CD4-positive, CD25-positive, alpha-beta regulatory T cell (primary cell): ENCODE measurements at regions not wholly inside any gene's neighbourhood (a gene's known extent, or its start where the extent isn't known, plus 50 kb on each side); places are given as distances from the start of the nearest gene placed in this dataset.

Experiments used
- ATAC-seq, 2 donors: fragments of 150-1000 bp; cut with Tn5 transposase; one replicate each; pipeline ENCODE4 v1.10.0; 2021; ENCODE audit warnings: low read depth in 2 of 2, moderate number of reproducible peaks in 2 of 2, moderate library complexity in 1 of 2
- DNase-seq, 3 donors: peaks; one replicate each; pipeline versions ENCODE4 v3.0.0 to v3.0.0-alpha.2; 2012 to 2022; ENCODE audit warnings: mixed read lengths in 1 of 3
- H3K27ac ChIP-seq: one replicate; pipeline ENCODE4 v1.7.0; 2013; ENCODE audit warnings: mild to moderate bottlenecking, low read length; ENCODE audit not compliant: insufficient read depth, poor library complexity, severe bottlenecking
- H3K27me3 ChIP-seq: one replicate; pipeline ENCODE4 v1.7.0; 2013; ENCODE audit warnings: low read length; ENCODE audit not compliant: control insufficient read depth, insufficient read depth
- H3K36me3 ChIP-seq: one replicate; pipeline ENCODE4 v1.7.0; 2013; ENCODE audit warnings: mild to moderate bottlenecking, low read length, moderate library complexity; ENCODE audit not compliant: control insufficient read depth, insufficient read depth
- H3K4me1 ChIP-seq: 2 replicates; pipeline ENCODE4 v1.7.0; 2013; ENCODE audit warnings: mild to moderate bottlenecking, low read length; ENCODE audit not compliant: insufficient read depth, control insufficient read depth, poor library complexity, severe bottlenecking
- H3K4me3 ChIP-seq: one replicate; pipeline ENCODE4 v1.7.0; 2013; ENCODE audit warnings: low read depth, mild to moderate bottlenecking, low read length, moderate library complexity
- H3K9me3 ChIP-seq, 2 experiments: 1 replicate in 1 of 2; 2 replicates in 1 of 2; pipeline ENCODE4 v1.7.0; 2013; ENCODE audit warnings: low read length in 2 of 2, mild to moderate bottlenecking in 1 of 2, moderate library complexity in 1 of 2; ENCODE audit not compliant: control insufficient read depth in 2 of 2
- H3K27ac Mint-ChIP-seq, 3 donors: one replicate each; pipeline ENCODE4 v1.8.0; 2020 to 2022; ENCODE audit warnings: mild to moderate bottlenecking in 3 of 3, mixed read lengths in 3 of 3, moderate library complexity in 2 of 3
- H3K27me3 Mint-ChIP-seq: one replicate; pipeline ENCODE4 v1.8.0; 2022; ENCODE audit warnings: mild to moderate bottlenecking, mixed read lengths
- H3K36me3 Mint-ChIP-seq: one replicate; pipeline ENCODE4 v1.8.0; 2020; ENCODE audit warnings: mixed read lengths
- H3K4me1 Mint-ChIP-seq, 4 donors: one replicate each; pipeline ENCODE4 v1.8.0; 2020 to 2022; ENCODE audit warnings: mixed read lengths in 4 of 4, mild to moderate bottlenecking in 1 of 4
- H3K4me3 Mint-ChIP-seq, 4 donors: one replicate each; pipeline ENCODE4 v1.8.0; 2020 to 2022; ENCODE audit warnings: mild to moderate bottlenecking in 4 of 4, mixed read lengths in 4 of 4, moderate library complexity in 3 of 4
- H3K9me3 Mint-ChIP-seq, 7 donors: one replicate each; pipeline ENCODE4 v1.8.0; 2020 to 2022; ENCODE audit warnings: mixed read lengths in 7 of 7, mild to moderate bottlenecking in 3 of 7, moderate library complexity in 2 of 7

DNA sequence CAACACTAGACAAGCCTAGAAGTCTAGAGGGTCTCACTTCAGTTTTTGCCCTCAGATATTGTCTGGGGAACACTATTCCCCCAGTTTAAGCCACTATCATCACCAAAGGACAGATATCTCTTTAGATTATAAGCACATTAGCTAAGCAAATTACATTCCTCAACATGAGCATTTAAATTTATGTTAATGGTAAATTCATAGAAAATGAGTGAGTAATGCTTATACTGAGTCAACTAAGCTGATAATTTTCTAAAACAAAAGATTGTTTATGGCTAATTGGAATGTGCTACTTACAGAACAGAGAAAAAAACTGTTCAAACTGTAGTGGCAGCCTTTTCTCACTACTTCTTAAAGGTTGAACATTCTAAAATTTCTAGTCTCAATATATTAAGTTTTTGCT lies 290.2 kb downstream of the SLITRK1 start:
- no peaks in the 10 kb centered on the region for H3K4me1 ChIP-seq
- H3K9me3 ChIP-seq, result no peaks in the 10 kb centered on the region
- DNase-seq (no peak), ATAC-seq (no peak)
- H3K27ac Mint-ChIP-seq, result no peak overlapping the region
- no peaks in the 10 kb centered on the region for H3K4me1 Mint-ChIP-seq
- H3K4me3 Mint-ChIP-seq, result no peak overlapping the region
- H3K27me3 ChIP-seq, result no peaks in the 10 kb centered on the region
- H3K27ac ChIP-seq, result no peak overlapping the region
- no peak overlapping the region for H3K4me3 ChIP-seq
- H3K36me3 Mint-ChIP-seq, result no peaks in the 10 kb centered on the region
- H3K27me3 Mint-ChIP-seq, result no peaks in the 10 kb centered on the region
- H3K36me3 ChIP-seq, result no peaks in the 10 kb centered on the region
- peaks cover 5 to 22% (median 8%) of the 10 kb centered on the region in 7 donors for H3K9me3 Mint-ChIP-seq

DNA sequence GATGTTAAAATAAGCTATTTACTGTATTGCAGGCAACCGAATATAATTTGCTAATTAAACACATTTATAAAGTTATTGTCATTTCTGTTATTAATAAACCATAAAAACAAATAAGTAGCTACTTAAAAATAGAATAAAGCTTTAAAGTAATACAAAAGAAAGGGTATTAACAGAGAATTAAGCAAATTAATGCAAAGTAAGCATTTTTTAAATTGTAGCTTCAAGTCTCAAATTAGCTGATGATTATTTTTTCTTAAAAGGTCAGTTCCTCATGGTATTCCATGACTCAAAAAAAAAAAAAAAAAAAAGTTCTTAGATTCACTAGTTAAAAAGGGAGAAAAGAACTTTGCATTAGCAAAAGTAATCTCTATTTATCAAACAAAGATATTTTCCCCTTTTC lies 292.5 kb downstream of the SLITRK1 start:
- Mint-ChIP-seq H3K4me3 (no peak overlapping the region), H3K9me3 (peaks cover 0 to 10% (median 3%) of the 10 kb centered on the region in 7 donors), H3K4me1 (no peaks in the 10 kb centered on the region), H3K27ac (no peak overlapping the region), H3K36me3 (no peaks in the 10 kb centered on the region), H3K27me3 (no peaks in the 10 kb centered on the region)
- H3K9me3 ChIP-seq, result no peaks in the 10 kb centered on the region
- H3K27me3 ChIP-seq, result no peaks in the 10 kb centered on the region
- H3K27ac ChIP-seq, result no peak overlapping the region
- H3K4me1 ChIP-seq, result no peaks in the 10 kb centered on the region
- no peaks in the 10 kb centered on the region for H3K36me3 ChIP-seq
- ATAC-seq (no peak), DNase-seq (no peak)
- no peak overlapping the region for H3K4me3 ChIP-seq

DNA sequence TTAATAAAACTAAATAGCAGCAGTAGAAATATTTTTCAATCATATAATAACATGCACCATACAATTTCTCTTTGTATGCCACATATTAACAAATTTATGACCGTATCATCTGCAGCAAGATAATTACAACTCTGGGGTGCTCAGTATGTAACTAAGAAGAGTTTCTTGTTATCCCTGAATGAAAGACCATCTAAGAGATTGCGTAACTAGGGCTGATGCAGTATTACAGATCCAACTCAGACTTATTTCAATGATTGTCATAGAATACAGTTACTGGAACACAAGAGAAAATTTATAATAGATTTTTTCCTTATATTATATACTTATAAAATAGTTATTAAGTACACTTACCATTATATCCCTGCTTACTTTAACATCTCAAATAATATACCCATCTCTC lies 305.1 kb downstream of the SLITRK1 start:
- H3K27ac ChIP-seq, result no peak overlapping the region
- Mint-ChIP-seq H3K27me3 (no peaks in the 10 kb centered on the region), H3K27ac (no peak overlapping the region), H3K36me3 (no peaks in the 10 kb centered on the region), H3K9me3 (peaks cover 2 to 15% (median 5%) of the 10 kb centered on the region in 7 donors), H3K4me1 (no peaks in the 10 kb centered on the region), H3K4me3 (no peak overlapping the region)
- DNase-seq (no peak), ATAC-seq (no peak)
- peaks cover 0 to 4% of the 10 kb centered on the region in 2 experiments for H3K9me3 ChIP-seq
- H3K36me3 ChIP-seq, result no peaks in the 10 kb centered on the region
- no peaks in the 10 kb centered on the region for H3K27me3 ChIP-seq
- no peak overlapping the region for H3K4me3 ChIP-seq
- no peaks in the 10 kb centered on the region for H3K4me1 ChIP-seq

DNA sequence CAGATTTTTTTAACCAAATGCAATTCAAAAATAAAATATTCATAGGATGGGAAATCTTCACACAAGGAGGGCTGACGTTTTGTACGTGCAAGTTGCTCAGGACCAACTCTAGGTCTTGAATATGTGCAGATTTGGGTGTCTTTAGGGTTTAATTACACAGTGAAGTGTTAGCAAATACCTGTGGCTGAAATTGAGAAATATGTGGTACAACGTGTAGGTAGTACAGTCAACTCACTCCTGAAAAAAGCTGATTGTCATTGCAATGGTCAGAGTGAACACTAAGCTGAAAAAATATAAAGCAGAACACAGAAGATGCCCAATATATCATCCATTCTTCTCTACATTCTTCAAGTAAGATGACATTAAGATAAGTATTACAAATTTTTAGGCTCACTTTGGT lies 314.3 kb downstream of the SLITRK1 start:
- no peaks in the 10 kb centered on the region for H3K27me3 ChIP-seq
- H3K27ac Mint-ChIP-seq, result no peak overlapping the region
- H3K4me1 Mint-ChIP-seq, result no peaks in the 10 kb centered on the region

DNA sequence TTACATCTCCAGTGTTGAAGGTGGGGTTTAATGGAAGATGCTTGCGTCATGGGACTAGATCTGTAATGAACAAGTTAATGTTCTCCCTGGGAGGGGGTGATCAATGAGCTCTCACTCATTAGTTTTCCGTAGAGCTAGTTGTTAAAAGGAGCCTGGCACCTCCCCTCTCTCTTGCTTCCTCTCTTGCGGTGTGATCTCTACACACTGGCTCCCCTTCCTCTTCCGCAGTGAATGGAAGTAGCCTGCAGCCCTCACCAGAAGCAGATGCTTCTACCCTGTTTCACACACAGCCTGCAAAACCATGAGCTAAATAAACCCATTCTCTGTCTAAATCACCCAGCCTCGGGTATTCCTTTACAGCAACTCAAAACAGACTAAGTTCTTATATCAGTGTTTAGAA lies 318.8 kb downstream of the SLITRK1 start:
- Mint-ChIP-seq H3K4me3 (no peak overlapping the region), H3K9me3 (peaks cover 0 to 11% (median 4%) of the 10 kb centered on the region in 7 donors), H3K27me3 (no peaks in the 10 kb centered on the region), H3K36me3 (no peaks in the 10 kb centered on the region), H3K4me1 (no peaks in the 10 kb centered on the region), H3K27ac (no peak overlapping the region)
- no peaks in the 10 kb centered on the region for H3K36me3 ChIP-seq
- no peak overlapping the region for H3K4me3 ChIP-seq
- H3K4me1 ChIP-seq, result no peaks in the 10 kb centered on the region
- no peak for DNase-seq
- H3K9me3 ChIP-seq, result no peaks in the 10 kb centered on the region
- H3K27me3 ChIP-seq, result no peaks in the 10 kb centered on the region
- no peak for ATAC-seq
- H3K27ac ChIP-seq, result no peak overlapping the region

More for the DNA sequence above, 314.3 kb downstream of the SLITRK1 start:
- H3K9me3 Mint-ChIP-seq, result peaks cover 3 to 13% (median 6%) of the 10 kb centered on the region in 7 donors
- no peak for ATAC-seq
- H3K36me3 Mint-ChIP-seq, result no peaks in the 10 kb centered on the region
- Histone ChIP-seq H3K4me1 (no peaks in the 10 kb centered on the region), H3K27ac (no peak overlapping the region), H3K4me3 (no peak overlapping the region), H3K36me3 (no peaks in the 10 kb centered on the region), H3K9me3 (peaks cover 0 to 4% of the 10 kb centered on the region in 2 experiments)
- H3K4me3 Mint-ChIP-seq, result no peak overlapping the region
- no peak for DNase-seq
- no peaks in the 10 kb centered on the region for H3K27me3 Mint-ChIP-seq

DNA sequence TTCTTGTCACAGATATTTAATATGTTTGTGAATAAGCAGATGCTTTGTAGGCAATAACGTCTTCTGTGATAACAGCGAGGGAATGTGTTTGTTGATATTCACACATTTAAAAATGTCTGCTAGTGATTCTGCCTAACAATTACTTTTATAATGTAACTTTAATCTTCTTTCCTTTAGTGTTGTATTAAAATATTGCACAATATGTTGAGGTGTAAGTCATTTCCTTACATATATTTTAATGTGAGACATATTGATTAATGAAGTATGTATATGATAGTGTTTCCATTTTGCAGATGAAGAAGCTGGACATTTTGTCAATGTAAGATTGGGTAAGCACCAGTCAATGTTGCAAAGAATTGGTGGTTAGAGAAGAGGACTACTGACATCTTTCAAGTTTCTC lies 324.4 kb downstream of the SLITRK1 start:
- Mint-ChIP-seq H3K4me1 (no peaks in the 10 kb centered on the region), H3K4me3 (no peak overlapping the region), H3K27me3 (no peaks in the 10 kb centered on the region), H3K27ac (no peak overlapping the region), H3K9me3 (peaks cover 0 to 12% (median 2%) of the 10 kb centered on the region in 7 donors), H3K36me3 (no peaks in the 10 kb centered on the region)
- no peaks in the 10 kb centered on the region for H3K27me3 ChIP-seq
- ATAC-seq (no peak), DNase-seq (no peak)
- no peaks in the 10 kb centered on the region for H3K9me3 ChIP-seq
- H3K36me3 ChIP-seq, result no peaks in the 10 kb centered on the region
- no peak overlapping the region for H3K4me3 ChIP-seq
- H3K4me1 ChIP-seq, result no peaks in the 10 kb centered on the region
- H3K27ac ChIP-seq, result no peak overlapping the region

DNA sequence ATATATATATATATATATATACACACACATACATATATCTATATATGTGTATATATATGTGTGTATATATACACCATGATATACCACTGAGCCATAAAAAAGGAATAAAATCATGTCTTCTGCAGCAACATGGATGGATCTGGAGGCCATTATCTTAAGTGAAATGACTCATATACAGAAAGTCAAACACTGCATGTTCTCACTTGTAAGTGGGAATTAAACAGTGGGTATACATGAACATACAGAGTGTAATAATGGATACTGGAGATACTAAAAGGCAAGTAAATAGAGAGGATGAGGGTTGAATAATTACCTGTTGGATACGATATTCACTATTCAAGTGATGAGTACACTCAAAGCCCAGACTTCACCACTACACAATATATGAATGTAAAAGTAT lies 332.6 kb downstream of the SLITRK1 start:
- H3K27me3 ChIP-seq, result no peaks in the 10 kb centered on the region
- Mint-ChIP-seq H3K9me3 (peaks cover 0 to 8% (median 4%) of the 10 kb centered on the region in 7 donors), H3K4me1 (no peaks in the 10 kb centered on the region), H3K36me3 (no peaks in the 10 kb centered on the region), H3K27me3 (no peaks in the 10 kb centered on the region), H3K4me3 (no peak overlapping the region), H3K27ac (no peak overlapping the region)
- no peaks in the 10 kb centered on the region for H3K36me3 ChIP-seq
- no peak overlapping the region for H3K4me3 ChIP-seq
- H3K9me3 ChIP-seq, result no peaks in the 10 kb centered on the region
- no peak for ATAC-seq
- H3K27ac ChIP-seq, result no peak overlapping the region
- H3K4me1 ChIP-seq, result no peaks in the 10 kb centered on the region
- no peak for DNase-seq

DNA sequence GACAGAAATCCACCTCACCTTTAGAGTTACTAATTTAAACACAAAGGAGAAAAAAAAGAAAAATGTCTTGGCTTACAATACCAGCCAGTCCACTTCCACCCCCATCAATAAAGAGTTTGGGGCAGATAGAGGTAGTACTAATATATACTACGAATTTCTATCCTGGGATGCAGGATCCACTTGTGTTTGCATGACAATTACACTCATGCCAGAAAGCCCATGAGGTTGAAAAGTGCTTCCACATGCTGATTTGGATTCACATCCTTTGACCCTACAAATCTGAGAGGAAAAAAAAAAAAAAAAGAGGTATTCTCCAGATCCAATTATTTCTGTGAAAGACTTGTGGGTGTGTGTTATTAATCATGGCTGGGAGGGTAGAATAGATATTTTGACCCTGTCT lies 335.2 kb downstream of the SLITRK1 start:
- Mint-ChIP-seq H3K36me3 (no peaks in the 10 kb centered on the region), H3K4me3 (no peak overlapping the region), H3K27ac (no peak overlapping the region), H3K4me1 (no peaks in the 10 kb centered on the region), H3K9me3 (peaks cover 1 to 18% (median 4%) of the 10 kb centered on the region in 7 donors), H3K27me3 (no peaks in the 10 kb centered on the region)
- Histone ChIP-seq H3K27ac (no peak overlapping the region), H3K4me3 (no peak overlapping the region), H3K36me3 (no peaks in the 10 kb centered on the region), H3K9me3 (no peaks in the 10 kb centered on the region), H3K4me1 (no peaks in the 10 kb centered on the region), H3K27me3 (no peaks in the 10 kb centered on the region)
- no peak for DNase-seq
- no peak for ATAC-seq
